Calu3 (cell line): ENCODE measurements at regions not wholly inside any gene's neighbourhood (a gene's known extent, or its start where the extent isn't known, plus 50 kb on each side); places are given as distances from the start of the nearest gene placed in this dataset.

ENCODE experiments used
- BruUV-seq: library from RNA; stranded (reverse); fragments of 400-500 nt; replicated peaks from 2 replicates; lab custom pipeline; 2021; lab: Mats Ljungman, UMichigan
- CTCF ChIA-PET: fragments of 300-600 bp; sonication (Branson Sonifier 250); formaldehyde crosslinking; loops from one replicate; lab custom pipeline; 2022; ENCODE audit warnings: antibody characterized with exemption; lab: Charles Lee
- DNase-seq: peaks from one replicate; pipeline ENCODE4 v3.0.0; 2022
- H3K27ac Mint-ChIP-seq: one replicate; pipeline ENCODE4 v1.8.0; 2022; ENCODE audit warnings: mixed read lengths; ENCODE audit not compliant: unreplicated experiment
- H3K27me3 Mint-ChIP-seq: one replicate; pipeline ENCODE4 v1.8.0; 2022; ENCODE audit warnings: mixed read lengths; ENCODE audit not compliant: unreplicated experiment
- H3K36me3 Mint-ChIP-seq: one replicate; pipeline ENCODE4 v1.8.0; 2022; ENCODE audit warnings: mild to moderate bottlenecking, moderate library complexity, mixed read lengths; ENCODE audit not compliant: insufficient read depth, unreplicated experiment
- H3K4me1 Mint-ChIP-seq: one replicate; pipeline ENCODE4 v1.8.0; 2022; ENCODE audit warnings: mild to moderate bottlenecking, low read depth, mixed read lengths; ENCODE audit not compliant: unreplicated experiment
- H3K4me3 Mint-ChIP-seq: one replicate; pipeline ENCODE4 v1.8.0; 2022; ENCODE audit warnings: mild to moderate bottlenecking, low read depth, moderate library complexity, mixed read lengths; ENCODE audit not compliant: unreplicated experiment
- H3K9me3 Mint-ChIP-seq: one replicate; pipeline ENCODE4 v1.8.0; 2022; ENCODE audit warnings: low read depth, mixed read lengths; ENCODE audit not compliant: unreplicated experiment
- intact Hi-C: fragments of 100-400 bp; cut with micrococcal nuclease; formaldehyde crosslinking; loops from one replicate; pipeline ENCODE4 v1.10.0; 2022; ENCODE audit not compliant: unreplicated experiment
- TF ChIP-seq, protein P1 (sequence below): fragments of 200-600 bp; IDR thresholded peaks from one replicate; pipeline ENCODE4 v1.8.0; 2022; ENCODE audit warnings: antibody characterized with exemption; ENCODE audit not compliant: unreplicated experiment

DNA sequence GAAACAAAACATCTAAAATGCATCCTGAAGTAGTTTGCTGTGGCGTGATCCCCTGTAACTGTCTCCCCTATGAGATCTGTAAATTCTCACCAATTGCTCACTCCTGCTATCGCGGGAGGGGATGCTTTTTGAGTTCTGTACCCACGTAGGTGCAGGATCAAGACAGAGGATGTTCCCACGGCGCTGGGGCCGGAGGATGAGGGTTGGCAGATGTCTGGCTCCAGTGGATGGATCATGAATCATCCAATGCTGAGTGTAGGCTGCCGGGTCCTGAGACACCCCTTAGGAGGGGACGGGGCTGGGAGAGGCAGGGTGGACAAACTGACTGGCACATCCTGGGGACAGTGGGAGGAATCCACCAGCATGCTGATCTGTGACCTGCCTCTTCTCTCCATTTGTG is 224.4 kb downstream of the USP6NL start:
- TF ChIP-seq, protein P1, sequence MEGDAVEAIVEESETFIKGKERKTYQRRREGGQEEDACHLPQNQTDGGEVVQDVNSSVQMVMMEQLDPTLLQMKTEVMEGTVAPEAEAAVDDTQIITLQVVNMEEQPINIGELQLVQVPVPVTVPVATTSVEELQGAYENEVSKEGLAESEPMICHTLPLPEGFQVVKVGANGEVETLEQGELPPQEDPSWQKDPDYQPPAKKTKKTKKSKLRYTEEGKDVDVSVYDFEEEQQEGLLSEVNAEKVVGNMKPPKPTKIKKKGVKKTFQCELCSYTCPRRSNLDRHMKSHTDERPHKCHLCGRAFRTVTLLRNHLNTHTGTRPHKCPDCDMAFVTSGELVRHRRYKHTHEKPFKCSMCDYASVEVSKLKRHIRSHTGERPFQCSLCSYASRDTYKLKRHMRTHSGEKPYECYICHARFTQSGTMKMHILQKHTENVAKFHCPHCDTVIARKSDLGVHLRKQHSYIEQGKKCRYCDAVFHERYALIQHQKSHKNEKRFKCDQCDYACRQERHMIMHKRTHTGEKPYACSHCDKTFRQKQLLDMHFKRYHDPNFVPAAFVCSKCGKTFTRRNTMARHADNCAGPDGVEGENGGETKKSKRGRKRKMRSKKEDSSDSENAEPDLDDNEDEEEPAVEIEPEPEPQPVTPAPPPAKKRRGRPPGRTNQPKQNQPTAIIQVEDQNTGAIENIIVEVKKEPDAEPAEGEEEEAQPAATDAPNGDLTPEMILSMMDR, result no peak
- intact Hi-C loops, result no loop called here
- DNase-seq, result no peak
- Mint-ChIP-seq H3K27ac (no peak overlapping the region), H3K9me3 (no peaks in the 10 kb centered on the region), H3K4me1 (no peaks in the 10 kb centered on the region), H3K36me3 (no peaks in the 10 kb centered on the region), H3K27me3 (peaks cover 78% of the 10 kb centered on the region), H3K4me3 (no peak overlapping the region)
- CTCF ChIA-PET, result no interaction called here
- no TSS peak for BruUV-seq
